Suprapubic skin (tissue), 3 donors: ENCODE measurements at regions not wholly inside any gene's neighbourhood (a gene's known extent, or its start where the extent isn't known, plus 50 kb on each side); places are given as distances from the start of the nearest gene placed in this dataset.

Source experiments
- EP300 ChIP-seq: sonication (generic); formaldehyde crosslinking; IDR thresholded peaks from one replicate; pipeline ENCODE4 v1.6.1; 2017; ENCODE audit warnings: antibody characterized with exemption
- TF ChIP-seq, protein P1 (sequence below), 2 donors: fragments of 200-600 bp in 1 of 2; fragments of 450-650 bp in 1 of 2; sonication (generic) in 1 of 2; IDR thresholded peaks; one replicate each; pipeline ENCODE4 v1.5.1; 2016 to 2019; ENCODE audit warnings: antibody characterized with exemption in 2 of 2, mild to moderate bottlenecking in 1 of 2, moderate library complexity in 1 of 2

DNA sequence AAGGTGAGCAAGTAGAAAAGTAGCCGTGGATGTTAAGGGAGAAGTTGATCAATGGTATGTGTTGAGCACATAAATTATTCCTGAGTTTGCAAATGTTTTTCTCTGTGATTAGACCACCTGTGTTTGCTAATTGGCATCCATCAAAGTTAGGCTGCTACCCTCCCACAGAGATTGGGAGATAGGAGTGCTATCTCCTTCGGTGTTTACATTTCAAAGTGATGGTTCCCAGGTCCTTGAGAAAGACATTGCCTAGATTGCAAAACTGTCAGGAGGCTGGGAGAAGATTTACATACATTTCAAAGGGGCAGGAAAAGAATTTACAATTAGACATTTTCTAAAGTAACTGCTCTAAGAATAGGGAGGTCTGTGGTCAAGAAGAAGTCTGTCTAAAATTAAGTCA, 54.3 kb upstream of the CNTNAP4 start:
- TF ChIP-seq, protein P1, sequence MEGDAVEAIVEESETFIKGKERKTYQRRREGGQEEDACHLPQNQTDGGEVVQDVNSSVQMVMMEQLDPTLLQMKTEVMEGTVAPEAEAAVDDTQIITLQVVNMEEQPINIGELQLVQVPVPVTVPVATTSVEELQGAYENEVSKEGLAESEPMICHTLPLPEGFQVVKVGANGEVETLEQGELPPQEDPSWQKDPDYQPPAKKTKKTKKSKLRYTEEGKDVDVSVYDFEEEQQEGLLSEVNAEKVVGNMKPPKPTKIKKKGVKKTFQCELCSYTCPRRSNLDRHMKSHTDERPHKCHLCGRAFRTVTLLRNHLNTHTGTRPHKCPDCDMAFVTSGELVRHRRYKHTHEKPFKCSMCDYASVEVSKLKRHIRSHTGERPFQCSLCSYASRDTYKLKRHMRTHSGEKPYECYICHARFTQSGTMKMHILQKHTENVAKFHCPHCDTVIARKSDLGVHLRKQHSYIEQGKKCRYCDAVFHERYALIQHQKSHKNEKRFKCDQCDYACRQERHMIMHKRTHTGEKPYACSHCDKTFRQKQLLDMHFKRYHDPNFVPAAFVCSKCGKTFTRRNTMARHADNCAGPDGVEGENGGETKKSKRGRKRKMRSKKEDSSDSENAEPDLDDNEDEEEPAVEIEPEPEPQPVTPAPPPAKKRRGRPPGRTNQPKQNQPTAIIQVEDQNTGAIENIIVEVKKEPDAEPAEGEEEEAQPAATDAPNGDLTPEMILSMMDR (IDR thresholded peaks at IDR 0.05), result no peak
- no peak for TF ChIP-seq EP300
